ENCODE measurements at regions not wholly inside any gene's neighbourhood (a gene's known extent, or its start where the extent isn't known, plus 50 kb on each side); places are given as distances from the start of the nearest gene placed in this dataset.
"Not testable (repeated sequence)": the region's sequence is repeated elsewhere in the genome, so short reads cannot be mapped to it uniquely, and the experiment has no call there.

- DNase-seq (ENCODE audit: low read depth, low spot score): no peak
These were observed 165.9 kb upstream of the CREB1 start for GRCh38 chr2:207363761-207364290.

GRCh38 chr2:207370646-207371045 is 159.1 kb upstream of the CREB1 start:
- DNase-seq (ENCODE audit: low read depth, low spot score): no peak

- DNase-seq (ENCODE audit: low read depth, low spot score): no peak
These were observed 157.9 kb upstream of the CREB1 start for GRCh38 chr2:207371877-207372276.

GRCh38 chr2:207372483-207372882 is 157.3 kb upstream of the CREB1 start:
- no peak for DNase-seq (ENCODE audit: low read depth, low spot score)

GRCh38 chr2:207375207-207375875 is 154.4 kb upstream of the CREB1 start:
- DNase-seq (ENCODE audit: low read depth, low spot score): no peak

- DNase-seq (ENCODE audit: low read depth, low spot score): not testable (repeated sequence)
These were observed 151.1 kb upstream of the CREB1 start for GRCh38 chr2:207378620-207379019.

- DNase-seq (ENCODE audit: low read depth, low spot score): no peak
These were observed 144.7 kb upstream of the CREB1 start for GRCh38 chr2:207385076-207385475.

- DNase-seq (ENCODE audit: low read depth, low spot score): no peak
These were observed 143.9 kb upstream of the CREB1 start for GRCh38 chr2:207385903-207386302.

- no peak for DNase-seq (ENCODE audit: low read depth, low spot score)
These were observed 142.7 kb upstream of the CREB1 start for GRCh38 chr2:207387001-207387571.

- DNase-seq (ENCODE audit: low read depth, low spot score): no peak
These were observed 139.3 kb upstream of the CREB1 start for GRCh38 chr2:207390302-207391095.

GRCh38 chr2:207394203-207394781 is 135.5 kb upstream of the CREB1 start:
- no peak for DNase-seq (ENCODE audit: low read depth, low spot score)

- DNase-seq (ENCODE audit: low read depth, low spot score): no peak
These were observed 134.8 kb upstream of the CREB1 start for GRCh38 chr2:207394812-207395534.

GRCh38 chr2:207395535-207396251 is 134.1 kb upstream of the CREB1 start:
- no peak for DNase-seq (ENCODE audit: low read depth, low spot score)

- no peak for DNase-seq (ENCODE audit: low read depth, low spot score)
These were observed 131.7 kb upstream of the CREB1 start for GRCh38 chr2:207397917-207398655.

- DNase-seq (ENCODE audit: low read depth, low spot score): no peak
These were observed 130.5 kb upstream of the CREB1 start for GRCh38 chr2:207399301-207399700.

- DNase-seq (ENCODE audit: low read depth, low spot score): no peak
These were observed 128.4 kb upstream of the CREB1 start for GRCh38 chr2:207401338-207401737.

- DNase-seq (ENCODE audit: low read depth, low spot score): no peak
These were observed 126.6 kb upstream of the CREB1 start for GRCh38 chr2:207403141-207403540.

- DNase-seq (ENCODE audit: low read depth, low spot score): no peak
These were observed 125.8 kb upstream of the CREB1 start for GRCh38 chr2:207403950-207404349.

GRCh38 chr2:207405150-207405549 is 124.6 kb upstream of the CREB1 start:
- no peak for DNase-seq (ENCODE audit: low read depth, low spot score)
